ENCODE measurements at regions not wholly inside any gene's neighbourhood (a gene's known extent, or its start where the extent isn't known, plus 50 kb on each side); places are given as distances from the start of the nearest gene placed in this dataset.

DNA sequence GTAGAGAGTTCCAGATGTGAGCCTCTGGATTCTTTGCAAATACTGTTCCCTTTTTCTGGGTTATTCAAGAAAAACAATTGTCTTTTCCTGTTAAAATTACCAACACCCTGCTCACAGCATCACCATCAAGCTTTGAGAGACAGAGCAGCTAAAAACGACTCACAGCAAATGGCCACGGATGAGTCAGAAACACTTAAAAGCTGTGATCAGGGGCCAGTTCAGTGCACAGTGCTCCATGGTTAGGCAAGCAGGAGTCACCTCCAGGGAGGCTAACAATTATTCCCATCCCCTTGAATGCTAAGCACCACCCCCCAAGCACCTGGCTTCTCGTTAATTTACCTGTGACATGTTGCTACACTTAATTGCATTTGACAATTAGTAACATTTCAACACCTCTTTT lies 128.4 kb upstream of the CAMK1G start:
- Histone ChIP-seq H3K27me3 (ENCODE audit: control insufficient read depth in 1 of 2, insufficient read depth in 2 of 2, low read length in 2 of 2) (peaks cover under 1 to 4% of the 10 kb centered on the region in 2 experiments), H3K36me3 (ENCODE audit: insufficient read depth, low read length) (no peaks in the 10 kb centered on the region), H3K9me3 (ENCODE audit: control insufficient read depth in 1 of 2, insufficient read depth in 1 of 2, low read length in 2 of 2) (no peaks in the 10 kb centered on the region), H3K27ac (ENCODE audit: low read depth in 1 of 2, low read length in 2 of 2) (no peak overlapping the region), H3K4me1 (ENCODE audit: insufficient read depth, low read length) (no peaks in the 10 kb centered on the region), H3K4me3 (ENCODE audit: low read length) (no peak overlapping the region)
- Mint-ChIP-seq H3K4me3 (no peak overlapping the region), H3K27ac (no peak overlapping the region), H3K4me1 (ENCODE audit: low read depth) (no peaks in the 10 kb centered on the region), H3K9me3 (peaks cover 2% of the 10 kb centered on the region), H3K36me3 (ENCODE audit: low read depth) (no peaks in the 10 kb centered on the region), H3K27me3 (peaks cover 39% of the 10 kb centered on the region)
- TF ChIP-seq, protein P1, sequence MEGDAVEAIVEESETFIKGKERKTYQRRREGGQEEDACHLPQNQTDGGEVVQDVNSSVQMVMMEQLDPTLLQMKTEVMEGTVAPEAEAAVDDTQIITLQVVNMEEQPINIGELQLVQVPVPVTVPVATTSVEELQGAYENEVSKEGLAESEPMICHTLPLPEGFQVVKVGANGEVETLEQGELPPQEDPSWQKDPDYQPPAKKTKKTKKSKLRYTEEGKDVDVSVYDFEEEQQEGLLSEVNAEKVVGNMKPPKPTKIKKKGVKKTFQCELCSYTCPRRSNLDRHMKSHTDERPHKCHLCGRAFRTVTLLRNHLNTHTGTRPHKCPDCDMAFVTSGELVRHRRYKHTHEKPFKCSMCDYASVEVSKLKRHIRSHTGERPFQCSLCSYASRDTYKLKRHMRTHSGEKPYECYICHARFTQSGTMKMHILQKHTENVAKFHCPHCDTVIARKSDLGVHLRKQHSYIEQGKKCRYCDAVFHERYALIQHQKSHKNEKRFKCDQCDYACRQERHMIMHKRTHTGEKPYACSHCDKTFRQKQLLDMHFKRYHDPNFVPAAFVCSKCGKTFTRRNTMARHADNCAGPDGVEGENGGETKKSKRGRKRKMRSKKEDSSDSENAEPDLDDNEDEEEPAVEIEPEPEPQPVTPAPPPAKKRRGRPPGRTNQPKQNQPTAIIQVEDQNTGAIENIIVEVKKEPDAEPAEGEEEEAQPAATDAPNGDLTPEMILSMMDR (IDR thresholded peaks at IDR 0.05), result no peak
- intact Hi-C loops (cut with DNase I, micrococcal nuclease), result no loop called here
- CTCF ChIA-PET, result no interaction called here
- ATAC-seq (ENCODE audit: poor library complexity) (no peak), DNase-seq (no peak)
- POLR2A ChIA-PET, result no interaction called here

DNA sequence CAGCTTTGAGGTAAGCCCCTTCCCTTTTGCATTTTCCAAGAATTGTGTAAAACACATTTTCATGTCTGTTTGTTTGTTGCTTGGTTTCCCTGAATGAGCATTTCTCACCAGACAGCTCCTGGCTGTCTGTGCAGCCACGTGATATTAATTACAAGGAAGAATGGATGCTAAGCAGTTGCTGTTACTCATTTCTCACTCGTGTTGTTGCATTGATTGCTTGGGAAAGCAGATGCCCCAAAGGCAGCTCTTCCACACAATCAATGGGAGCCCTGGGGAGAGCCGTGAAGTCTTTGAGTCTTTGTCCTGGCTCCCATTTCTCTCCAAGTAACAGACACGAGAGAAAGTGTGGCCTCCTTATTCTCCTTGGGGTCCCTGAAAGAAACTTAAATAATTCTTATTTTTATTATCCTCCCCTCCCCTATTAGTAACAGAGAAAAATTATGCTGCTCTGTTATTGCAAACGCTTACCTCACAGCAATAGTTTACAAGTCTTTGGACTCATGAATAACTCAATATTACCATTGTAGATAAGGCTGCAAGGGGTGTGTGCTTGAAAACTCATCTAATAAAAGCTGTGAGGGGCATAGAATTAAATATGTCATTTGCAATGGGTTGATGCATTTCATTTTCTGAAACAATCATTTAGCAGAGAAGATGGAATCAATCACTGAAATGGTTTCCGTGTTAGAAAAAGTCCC lies 127.7 kb upstream of the CAMK1G start:
- intact Hi-C loops (cut with DNase I, micrococcal nuclease), result no loop called here
- Histone ChIP-seq H3K27ac (ENCODE audit: low read depth in 1 of 2, low read length in 2 of 2) (no peak overlapping the region), H3K9me3 (ENCODE audit: control insufficient read depth in 1 of 2, insufficient read depth in 1 of 2, low read length in 2 of 2) (no peaks in the 10 kb centered on the region), H3K4me1 (ENCODE audit: insufficient read depth, low read length) (no peaks in the 10 kb centered on the region), H3K36me3 (ENCODE audit: insufficient read depth, low read length) (no peaks in the 10 kb centered on the region), H3K4me3 (ENCODE audit: low read length) (no peak overlapping the region), H3K27me3 (ENCODE audit: control insufficient read depth in 1 of 2, insufficient read depth in 2 of 2, low read length in 2 of 2) (peaks cover 4 to 6% of the 10 kb centered on the region in 2 experiments)
- H3K36me3 Mint-ChIP-seq (ENCODE audit: low read depth), result no peaks in the 10 kb centered on the region
- DNase-seq (no peak), ATAC-seq (ENCODE audit: poor library complexity) (no peak)
- H3K27ac Mint-ChIP-seq, result no peak overlapping the region
- H3K27me3 Mint-ChIP-seq, result peaks cover 40% of the 10 kb centered on the region
- no peaks in the 10 kb centered on the region for H3K4me1 Mint-ChIP-seq (ENCODE audit: low read depth)
- H3K9me3 Mint-ChIP-seq, result peaks cover 2% of the 10 kb centered on the region
- POLR2A ChIA-PET, result no interaction called here
- CTCF ChIA-PET, result no interaction called here
- no peak overlapping the region for H3K4me3 Mint-ChIP-seq
- TF ChIP-seq, protein P1 (IDR thresholded peaks at IDR 0.05), result no peak

GRCh38 chr1:209456878-209457277 lies 126.6 kb upstream of the CAMK1G start:
- DNase-seq (no peak), ATAC-seq (ENCODE audit: poor library complexity) (no peak)
- no peak overlapping the region for H3K27ac Mint-ChIP-seq
- intact Hi-C loops (cut with DNase I, micrococcal nuclease), result no loop called here
- H3K9me3 Mint-ChIP-seq, result peaks cover 6% of the 10 kb centered on the region
- H3K4me3 Mint-ChIP-seq, result no peak overlapping the region
- peaks cover 4 to 6% of the 10 kb centered on the region in 2 experiments for H3K27me3 ChIP-seq (ENCODE audit: control insufficient read depth in 1 of 2, insufficient read depth in 2 of 2, low read length in 2 of 2)
- POLR2A ChIA-PET, result no interaction called here
- no peaks in the 10 kb centered on the region for H3K4me1 ChIP-seq (ENCODE audit: insufficient read depth, low read length)
- no peaks in the 10 kb centered on the region for H3K9me3 ChIP-seq (ENCODE audit: control insufficient read depth in 1 of 2, insufficient read depth in 1 of 2, low read length in 2 of 2)
- peaks cover 45% of the 10 kb centered on the region for H3K27me3 Mint-ChIP-seq
- no peaks in the 10 kb centered on the region for H3K4me1 Mint-ChIP-seq (ENCODE audit: low read depth)
- TF ChIP-seq, protein P1 (IDR thresholded peaks at IDR 0.05), result no peak
- H3K27ac ChIP-seq (ENCODE audit: low read depth in 1 of 2, low read length in 2 of 2), result no peak overlapping the region
- CTCF ChIA-PET, result no interaction called here
- no peak overlapping the region for H3K4me3 ChIP-seq (ENCODE audit: low read length)
- no peaks in the 10 kb centered on the region for H3K36me3 Mint-ChIP-seq (ENCODE audit: low read depth)
- H3K36me3 ChIP-seq (ENCODE audit: insufficient read depth, low read length), result no peaks in the 10 kb centered on the region
